GM12873 (cell line): ENCODE measurements at regions not wholly inside any gene's neighbourhood (a gene's known extent, or its start where the extent isn't known, plus 50 kb on each side); places are given as distances from the start of the nearest gene placed in this dataset.

ENCODE experiments used
- CTCF ChIP-seq: IDR thresholded peaks from 2 replicates; pipeline ENCODE4 v1.5.1; 2012; ENCODE audit warnings: low read depth, mild to moderate bottlenecking, moderate library complexity, low read length, control low read depth; ENCODE audit not compliant: insufficient read depth; ENCODE audit errors: missing control alignments

GRCh38 chr2:215742021-215742420 is 271.3 kb downstream of the MREG start:
- TF ChIP-seq CTCF: no peak

- TF ChIP-seq CTCF: no peak
Observed at GRCh38 chr2:215740071-215740470, 273.3 kb downstream of the MREG start.

GRCh38 chr2:215738351-215738750 is 275.0 kb downstream of the MREG start:
- TF ChIP-seq CTCF: no peak

GRCh38 chr2:215737477-215737876 is 275.9 kb downstream of the MREG start:
- no peak for TF ChIP-seq CTCF

- TF ChIP-seq CTCF: no peak
Observed at GRCh38 chr2:215736653-215737290, 276.6 kb downstream of the MREG start.

- TF ChIP-seq CTCF: no peak
Observed at GRCh38 chr2:215731108-215731658, 282.2 kb downstream of the MREG start.

GRCh38 chr2:215729985-215730620 is 283.2 kb downstream of the MREG start:
- no peak for TF ChIP-seq CTCF
